NCI-H446 treated with DMSO at 0.1 percent for 48 hours (cell line): ENCODE measurements at regions not wholly inside any gene's neighbourhood (a gene's known extent, or its start where the extent isn't known, plus 50 kb on each side); places are given as distances from the start of the nearest gene placed in this dataset.
A peak's percentile ranks its signal among the peaks of the same experiment; 100 is the strongest.

Experiments
- DNase-seq: peaks from one replicate; lab custom pipeline; 2025; lab: John Stamatoyannopoulos, UW

GRCh38 chr2:83650898-83651297 is 808.2 kb downstream of the SUCLG1 start:
- peak; percentile 92 for DNase-seq

GRCh38 chr2:83650161-83650560 is 808.9 kb downstream of the SUCLG1 start:
- DNase-seq = peak; percentile 56

GRCh38 chr2:83640506-83640905 is 818.6 kb downstream of the SUCLG1 start:
- DNase-seq = no peak

GRCh38 chr2:83633423-83633822 is 825.7 kb downstream of the SUCLG1 start:
- DNase-seq = no peak

GRCh38 chr2:83630351-83630750 is 828.7 kb downstream of the SUCLG1 start:
- DNase-seq = no peak

GRCh38 chr2:83615511-83615910 is 843.6 kb downstream of the SUCLG1 start:
- no peak for DNase-seq

- DNase-seq = no peak
Observed at GRCh38 chr2:83613178-83613577, 845.9 kb downstream of the SUCLG1 start.

- DNase-seq = no peak
Observed at GRCh38 chr2:83602753-83603152, 856.3 kb downstream of the SUCLG1 start.

GRCh38 chr2:83596592-83597282 is 862.3 kb downstream of the SUCLG1 start:
- no peak for DNase-seq

GRCh38 chr2:83595926-83596325 is 863.2 kb downstream of the SUCLG1 start:
- DNase-seq = no peak

GRCh38 chr2:83595121-83595690 is 863.9 kb downstream of the SUCLG1 start:
- no peak for DNase-seq

- DNase-seq = no peak
Observed at GRCh38 chr2:83594241-83595120, 864.6 kb downstream of the SUCLG1 start.

- DNase-seq = peak; percentile 2
Observed at GRCh38 chr2:83587309-83587708, 871.8 kb downstream of the SUCLG1 start.

GRCh38 chr2:83585250-83585649 is 873.8 kb downstream of the SUCLG1 start:
- no peak for DNase-seq

GRCh38 chr2:83584672-83585071 is 874.4 kb downstream of the SUCLG1 start:
- no peak for DNase-seq

- no peak for DNase-seq
Observed at GRCh38 chr2:83582589-83582988, 876.5 kb downstream of the SUCLG1 start.

- DNase-seq = no peak
Observed at GRCh38 chr2:83579507-83579906, 879.6 kb downstream of the SUCLG1 start.

GRCh38 chr2:83578405-83578804 is 880.7 kb downstream of the SUCLG1 start:
- no peak for DNase-seq

GRCh38 chr2:83574614-83575013 is 884.5 kb downstream of the SUCLG1 start:
- DNase-seq = no peak

- no peak for DNase-seq
Observed at GRCh38 chr2:83573060-83573459, 886.0 kb downstream of the SUCLG1 start.

- no peak for DNase-seq
Observed at GRCh38 chr2:83572400-83572799, 886.7 kb downstream of the SUCLG1 start.

GRCh38 chr2:83567551-83567950 is 891.5 kb downstream of the SUCLG1 start:
- no peak for DNase-seq

- DNase-seq = no peak
Observed at GRCh38 chr2:83565626-83566025, 893.5 kb downstream of the SUCLG1 start.
